PFSK-1 (cell line): ENCODE measurements at regions not wholly inside any gene's neighbourhood (a gene's known extent, or its start where the extent isn't known, plus 50 kb on each side); places are given as distances from the start of the nearest gene placed in this dataset.

Experiments
- POLR2AphosphoS5 ChIP-seq: IDR thresholded peaks from 2 replicates; pipeline ENCODE4 v1.6.1; 2012; ENCODE audit warnings: low read depth, mild to moderate bottlenecking, control low read depth, low read length, moderate library complexity
- TAF1 ChIP-seq: IDR thresholded peaks from 2 replicates; pipeline ENCODE4 v1.6.1; 2012; ENCODE audit warnings: low read length, control low read depth, borderline replicate concordance; ENCODE audit not compliant: insufficient read depth
- TF ChIP-seq, protein P1 (sequence below), 2 experiments: IDR thresholded peaks; 2 replicates each; pipeline versions ENCODE4 v1.6.1 to v1.8.0; 2011 to 2012; ENCODE audit warnings: low read depth in 2 of 2, low read length in 2 of 2, control low read depth in 1 of 2, inconsistent platforms in 1 of 2, mild to moderate bottlenecking in 1 of 2, moderate library complexity in 1 of 2; ENCODE audit not compliant: insufficient read depth in 1 of 2

DNA sequence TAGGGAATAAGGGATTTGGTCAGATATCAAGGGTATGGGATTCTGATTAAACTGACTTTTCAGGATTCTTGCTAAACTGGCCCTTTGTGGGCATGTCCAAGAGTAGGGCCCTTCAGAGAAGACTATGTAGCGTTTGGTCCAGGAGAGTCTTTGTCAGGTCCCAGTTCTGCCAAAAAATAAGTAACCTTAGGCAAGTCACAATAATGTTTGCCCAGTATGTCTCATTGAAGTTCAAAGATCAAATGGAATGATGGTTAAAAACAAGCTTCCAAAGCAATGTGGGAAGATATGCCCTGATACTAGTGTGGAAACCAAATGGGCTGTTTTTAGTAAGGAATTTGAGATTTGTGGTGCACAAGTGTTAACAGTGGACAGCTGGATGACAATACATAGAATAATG lies 454.4 kb downstream of the WDR72 start:
- TF ChIP-seq, protein P1, sequence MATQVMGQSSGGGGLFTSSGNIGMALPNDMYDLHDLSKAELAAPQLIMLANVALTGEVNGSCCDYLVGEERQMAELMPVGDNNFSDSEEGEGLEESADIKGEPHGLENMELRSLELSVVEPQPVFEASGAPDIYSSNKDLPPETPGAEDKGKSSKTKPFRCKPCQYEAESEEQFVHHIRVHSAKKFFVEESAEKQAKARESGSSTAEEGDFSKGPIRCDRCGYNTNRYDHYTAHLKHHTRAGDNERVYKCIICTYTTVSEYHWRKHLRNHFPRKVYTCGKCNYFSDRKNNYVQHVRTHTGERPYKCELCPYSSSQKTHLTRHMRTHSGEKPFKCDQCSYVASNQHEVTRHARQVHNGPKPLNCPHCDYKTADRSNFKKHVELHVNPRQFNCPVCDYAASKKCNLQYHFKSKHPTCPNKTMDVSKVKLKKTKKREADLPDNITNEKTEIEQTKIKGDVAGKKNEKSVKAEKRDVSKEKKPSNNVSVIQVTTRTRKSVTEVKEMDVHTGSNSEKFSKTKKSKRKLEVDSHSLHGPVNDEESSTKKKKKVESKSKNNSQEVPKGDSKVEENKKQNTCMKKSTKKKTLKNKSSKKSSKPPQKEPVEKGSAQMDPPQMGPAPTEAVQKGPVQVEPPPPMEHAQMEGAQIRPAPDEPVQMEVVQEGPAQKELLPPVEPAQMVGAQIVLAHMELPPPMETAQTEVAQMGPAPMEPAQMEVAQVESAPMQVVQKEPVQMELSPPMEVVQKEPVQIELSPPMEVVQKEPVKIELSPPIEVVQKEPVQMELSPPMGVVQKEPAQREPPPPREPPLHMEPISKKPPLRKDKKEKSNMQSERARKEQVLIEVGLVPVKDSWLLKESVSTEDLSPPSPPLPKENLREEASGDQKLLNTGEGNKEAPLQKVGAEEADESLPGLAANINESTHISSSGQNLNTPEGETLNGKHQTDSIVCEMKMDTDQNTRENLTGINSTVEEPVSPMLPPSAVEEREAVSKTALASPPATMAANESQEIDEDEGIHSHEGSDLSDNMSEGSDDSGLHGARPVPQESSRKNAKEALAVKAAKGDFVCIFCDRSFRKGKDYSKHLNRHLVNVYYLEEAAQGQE (IDR thresholded peaks at IDR 0.05; ENCODE audit: insufficient read depth in 1 of 2, low read depth in 2 of 2, low read length in 2 of 2), result no peak
- TF ChIP-seq POLR2AphosphoS5, result no peak
- no peak for TF ChIP-seq TAF1
